ENCODE measurements at regions not wholly inside any gene's neighbourhood (a gene's known extent, or its start where the extent isn't known, plus 50 kb on each side); places are given as distances from the start of the nearest gene placed in this dataset.

DNA sequence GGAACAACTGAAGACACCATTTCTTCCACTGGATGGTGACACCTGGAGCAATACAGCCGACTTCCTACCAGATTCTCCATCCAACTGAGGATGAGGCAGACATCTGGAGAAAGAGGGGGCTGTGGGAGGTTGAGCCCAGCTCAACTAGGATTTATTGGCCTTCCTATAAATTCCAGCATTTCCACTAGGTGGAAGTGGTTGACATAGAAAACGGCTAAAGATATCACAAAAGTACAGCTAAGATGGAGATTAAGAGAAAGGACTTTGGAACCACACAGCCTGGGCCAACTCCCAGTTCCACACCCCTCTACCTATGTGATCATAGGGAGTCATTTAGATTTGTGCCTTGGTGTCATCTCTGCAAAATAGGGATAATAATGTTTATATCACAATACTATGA is 61.3 kb upstream of the CAV2 start:
- H3K4me1 ChIP-seq: no peaks in the 10 kb centered on the region
- H3K36me3 ChIP-seq: no peaks in the 10 kb centered on the region
- intact Hi-C loops (cut with DNase I; ENCODE audit: low total_unique reads): no loop called here
- no peaks in the 10 kb centered on the region for H3K9me3 ChIP-seq
- no peaks in the 10 kb centered on the region for H3K27me3 ChIP-seq
- no peak overlapping the region for H3K4me3 ChIP-seq
- H3K27ac ChIP-seq: no peak overlapping the region
- no peak for DNase-seq (ENCODE audit: low spot score in 2 of 2)
- TF ChIP-seq POLR2A (IDR thresholded peaks at IDR 0.05) (no peak), POLR2AphosphoS5 (IDR thresholded peaks at IDR 0.05) (no peak)
- TF ChIP-seq, protein P1, sequence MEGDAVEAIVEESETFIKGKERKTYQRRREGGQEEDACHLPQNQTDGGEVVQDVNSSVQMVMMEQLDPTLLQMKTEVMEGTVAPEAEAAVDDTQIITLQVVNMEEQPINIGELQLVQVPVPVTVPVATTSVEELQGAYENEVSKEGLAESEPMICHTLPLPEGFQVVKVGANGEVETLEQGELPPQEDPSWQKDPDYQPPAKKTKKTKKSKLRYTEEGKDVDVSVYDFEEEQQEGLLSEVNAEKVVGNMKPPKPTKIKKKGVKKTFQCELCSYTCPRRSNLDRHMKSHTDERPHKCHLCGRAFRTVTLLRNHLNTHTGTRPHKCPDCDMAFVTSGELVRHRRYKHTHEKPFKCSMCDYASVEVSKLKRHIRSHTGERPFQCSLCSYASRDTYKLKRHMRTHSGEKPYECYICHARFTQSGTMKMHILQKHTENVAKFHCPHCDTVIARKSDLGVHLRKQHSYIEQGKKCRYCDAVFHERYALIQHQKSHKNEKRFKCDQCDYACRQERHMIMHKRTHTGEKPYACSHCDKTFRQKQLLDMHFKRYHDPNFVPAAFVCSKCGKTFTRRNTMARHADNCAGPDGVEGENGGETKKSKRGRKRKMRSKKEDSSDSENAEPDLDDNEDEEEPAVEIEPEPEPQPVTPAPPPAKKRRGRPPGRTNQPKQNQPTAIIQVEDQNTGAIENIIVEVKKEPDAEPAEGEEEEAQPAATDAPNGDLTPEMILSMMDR (IDR thresholded peaks at IDR 0.05): no peak

DNA sequence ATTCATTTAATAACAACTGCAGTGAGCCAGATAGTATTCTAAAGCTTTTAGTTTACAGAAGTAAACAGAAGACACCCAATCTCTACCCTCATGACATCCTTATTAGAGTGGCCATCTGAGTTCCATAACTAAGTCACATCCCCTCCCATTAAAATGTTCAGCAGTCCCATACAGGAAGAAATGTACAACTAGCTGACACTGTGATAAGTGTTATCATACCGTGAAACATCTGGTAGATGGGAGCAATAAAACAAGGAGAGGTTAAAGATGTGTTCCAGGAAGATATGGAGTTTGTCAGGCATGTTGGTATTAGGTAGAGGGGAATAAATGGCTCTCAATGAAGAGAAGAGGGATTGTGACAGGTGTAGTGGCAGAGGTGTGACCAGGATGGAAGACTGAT is 60.5 kb upstream of the CAV2 start:
- DNase-seq (ENCODE audit: low spot score in 2 of 2): no peak
- TF ChIP-seq POLR2A (IDR thresholded peaks at IDR 0.05): no peak
- H3K36me3 ChIP-seq: no peaks in the 10 kb centered on the region
- H3K4me1 ChIP-seq: no peaks in the 10 kb centered on the region
- H3K9me3 ChIP-seq: no peaks in the 10 kb centered on the region
- H3K4me3 ChIP-seq: no peak overlapping the region
- H3K27me3 ChIP-seq: no peaks in the 10 kb centered on the region
- H3K27ac ChIP-seq: no peak overlapping the region
- intact Hi-C loops (cut with DNase I; ENCODE audit: low total_unique reads): no loop called here

DNA sequence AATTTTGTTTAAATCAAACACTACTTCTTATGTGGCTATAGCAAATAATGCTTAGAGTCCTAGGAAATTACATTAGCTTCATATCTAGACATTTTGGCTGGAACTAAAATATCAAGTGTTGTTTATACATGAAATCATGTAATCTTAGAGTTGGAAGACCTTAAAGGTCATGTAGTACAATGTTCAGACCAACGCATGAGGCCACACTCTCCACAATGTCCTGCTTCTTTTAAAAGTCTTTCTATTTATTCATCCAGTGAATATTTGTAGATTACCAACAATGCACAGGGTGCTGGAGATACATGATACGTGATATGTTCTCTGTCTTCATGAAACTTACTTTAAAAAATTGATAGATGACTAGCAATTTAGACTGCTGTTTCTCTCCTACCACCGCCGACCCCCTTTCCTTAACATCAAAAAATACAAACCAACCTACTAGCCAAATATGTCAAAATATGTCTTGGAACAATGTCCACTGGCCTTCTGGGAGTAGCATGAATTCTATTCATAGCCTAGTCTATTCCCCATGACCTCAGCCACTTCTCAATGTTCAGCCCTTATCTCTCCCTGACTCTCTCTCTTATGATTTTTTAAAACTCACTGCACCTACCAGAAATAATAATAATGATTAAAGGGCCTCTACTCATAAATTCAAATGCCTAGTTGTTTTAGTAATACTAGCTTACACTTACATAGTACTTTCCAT is 59.5 kb upstream of the CAV2 start:
- Histone ChIP-seq H3K9me3 (no peaks in the 10 kb centered on the region), H3K4me3 (no peak overlapping the region), H3K27ac (no peak overlapping the region), H3K4me1 (no peaks in the 10 kb centered on the region), H3K36me3 (no peaks in the 10 kb centered on the region), H3K27me3 (no peaks in the 10 kb centered on the region)
- no peak for DNase-seq (ENCODE audit: low spot score in 2 of 2)
- intact Hi-C loops (cut with DNase I; ENCODE audit: low total_unique reads): no loop called here
- TF ChIP-seq POLR2A (IDR thresholded peaks at IDR 0.05) (no peak), POLR2AphosphoS5 (IDR thresholded peaks at IDR 0.05) (no peak)
- TF ChIP-seq, protein P1 (IDR thresholded peaks at IDR 0.05): no peak

DNA sequence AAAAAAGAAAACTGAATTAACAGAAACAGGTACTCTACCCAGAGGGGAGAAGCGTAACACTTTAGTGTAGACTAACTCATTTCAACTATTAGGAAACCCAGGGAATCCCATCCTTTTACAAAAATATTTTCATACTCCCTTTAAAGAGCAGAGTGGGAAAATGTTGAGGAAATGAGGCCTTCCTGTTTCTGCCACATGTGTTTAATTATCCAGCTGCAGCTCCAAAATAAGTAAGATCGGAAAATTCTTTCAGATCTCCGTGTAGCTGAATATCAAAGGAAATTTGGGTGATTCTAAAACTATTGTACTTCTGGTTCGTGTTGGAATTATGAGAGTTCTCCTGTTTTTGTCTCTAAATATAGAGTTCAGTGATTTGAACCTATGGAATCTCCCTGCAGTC is 58.0 kb upstream of the CAV2 start:
- Histone ChIP-seq H3K27ac (peak overlapping the region in 1 of 2 donors; percentile 12), H3K27me3 (no peaks in the 10 kb centered on the region), H3K36me3 (no peaks in the 10 kb centered on the region), H3K4me1 (no peaks in the 10 kb centered on the region), H3K4me3 (no peak overlapping the region), H3K9me3 (no peaks in the 10 kb centered on the region)
- no peak for TF ChIP-seq POLR2A (IDR thresholded peaks at IDR 0.05)
- TF ChIP-seq POLR2AphosphoS5 (IDR thresholded peaks at IDR 0.05): no peak
- TF ChIP-seq, protein P1 (IDR thresholded peaks at IDR 0.05): no peak
- DNase-seq (ENCODE audit: low spot score in 2 of 2): no peak
- intact Hi-C loops (cut with DNase I; ENCODE audit: low total_unique reads): no loop called here

DNA sequence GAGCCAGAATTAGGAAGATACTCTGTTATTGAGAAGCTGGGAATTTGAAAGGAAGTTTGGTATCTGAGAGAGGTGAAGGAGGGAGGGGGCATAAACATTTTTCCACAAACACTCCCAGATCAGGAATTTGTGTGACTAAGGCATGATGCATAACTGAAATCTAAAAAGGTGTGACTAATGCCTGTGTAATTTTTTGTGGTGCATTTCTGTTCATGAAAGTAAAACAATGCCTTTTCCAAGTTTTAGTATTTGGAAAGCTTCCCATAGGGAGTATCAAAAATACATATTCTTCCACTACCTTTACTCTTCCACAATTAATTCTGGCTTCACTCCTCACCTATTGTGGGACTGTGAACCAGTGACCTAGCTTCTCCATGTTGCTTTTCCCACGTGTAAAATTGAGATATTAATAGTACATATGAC is 56.4 kb upstream of the CAV2 start:
- Histone ChIP-seq H3K36me3 (no peaks in the 10 kb centered on the region), H3K27ac (no peak overlapping the region), H3K9me3 (no peaks in the 10 kb centered on the region), H3K4me3 (no peak overlapping the region), H3K27me3 (no peaks in the 10 kb centered on the region), H3K4me1 (no peaks in the 10 kb centered on the region)
- no peak for TF ChIP-seq POLR2A (IDR thresholded peaks at IDR 0.05)
- TF ChIP-seq POLR2AphosphoS5 (IDR thresholded peaks at IDR 0.05): no peak
- TF ChIP-seq, protein P1 (IDR thresholded peaks at IDR 0.05): no peak
- intact Hi-C loops (cut with DNase I; ENCODE audit: low total_unique reads): no loop called here
- DNase-seq (ENCODE audit: low spot score in 2 of 2): no peak
